Breast epithelium (tissue), 4 donors: ENCODE measurements at regions not wholly inside any gene's neighbourhood (a gene's known extent, or its start where the extent isn't known, plus 50 kb on each side); places are given as distances from the start of the nearest gene placed in this dataset.

ENCODE experiments used
- DNase-seq, 2 donors: peaks; one replicate each; pipeline ENCODE4 v3.0.0-alpha.2; 2019; ENCODE audit warnings: low spot score in 2 of 2
- H3K27ac ChIP-seq, 2 donors: fragments of 200-600 bp; sonication (generic) in 1 of 2; one replicate each; pipeline ENCODE4 v1.5.1; 2016 to 2019; ENCODE audit warnings: mild to moderate bottlenecking in 1 of 2
- H3K27me3 ChIP-seq, 2 donors: fragments of 200-600 bp; sonication (generic) in 1 of 2; one replicate each; pipeline versions ENCODE4 v1.5.1 to v1.6.0; 2017 to 2019; ENCODE audit warnings: control low read depth in 1 of 2, mild to moderate bottlenecking in 1 of 2
- H3K36me3 ChIP-seq: fragments of 200-600 bp; one replicate; pipeline ENCODE4 v1.5.1; 2019
- H3K4me1 ChIP-seq, 2 donors: fragments of 200-600 bp; sonication (generic); one replicate each; pipeline ENCODE4 v1.5.1; 2016 to 2019; ENCODE audit warnings: control low read depth in 1 of 2
- H3K4me3 ChIP-seq, 3 donors: fragments of 200-600 bp; sonication (generic); 1 replicate in 2 of 3; 2 replicates in 1 of 3; pipeline ENCODE4 v1.5.1; 2016 to 2019; ENCODE audit warnings: mild to moderate bottlenecking in 3 of 3, moderate library complexity in 2 of 3
- H3K9me3 ChIP-seq, 2 donors: fragments of 200-600 bp; sonication (generic) in 1 of 2; one replicate each; pipeline ENCODE4 v1.5.1; 2016 to 2019; ENCODE audit warnings: control low read depth in 1 of 2
- POLR2A ChIP-seq: fragments of 450-650 bp; IDR thresholded peaks from one replicate; pipeline ENCODE4 v1.6.1; 2016; ENCODE audit warnings: antibody characterized with exemption, mild to moderate bottlenecking, moderate library complexity
- POLR2AphosphoS5 ChIP-seq, 3 donors: sonication (generic); formaldehyde crosslinking; IDR thresholded peaks; one replicate each; pipeline ENCODE4 v1.6.1; 2017; ENCODE audit warnings: antibody characterized with exemption in 3 of 3
- intact Hi-C: fragments of 100-400 bp; cut with DNase I; formaldehyde crosslinking; loops from one replicate; pipeline ENCODE4 v1.15.1; 2023; ENCODE audit warnings: low total_unique reads
- TF ChIP-seq, protein P1 (sequence below), 3 donors: fragments of 450-650 bp; IDR thresholded peaks; one replicate each; pipeline ENCODE4 v1.5.1; 2016 to 2017; ENCODE audit warnings: antibody characterized with exemption in 3 of 3, mild to moderate bottlenecking in 3 of 3, moderate library complexity in 3 of 3

DNA sequence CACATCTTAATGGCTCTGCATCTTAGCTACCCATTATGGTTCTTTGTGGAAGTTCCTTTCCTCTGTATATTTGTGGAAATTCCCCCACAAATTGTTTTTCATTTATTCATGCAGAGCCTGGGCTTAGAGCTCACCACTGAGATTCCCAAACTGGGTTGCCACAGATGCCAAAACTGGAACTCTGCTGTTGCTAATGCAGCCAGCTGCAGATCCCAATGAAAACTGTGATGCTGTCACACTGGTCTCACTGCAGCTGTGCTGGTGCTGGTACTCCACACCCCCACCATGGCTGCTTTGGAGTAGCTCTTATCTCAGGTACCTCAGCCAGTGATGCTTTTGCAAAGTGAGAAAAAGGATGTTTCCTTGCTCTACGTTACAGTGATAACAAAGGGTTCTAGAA, 87.7 kb downstream of the DCK start:
- Histone ChIP-seq H3K4me3 (no peak overlapping the region), H3K27ac (no peak overlapping the region), H3K4me1 (no peaks in the 10 kb centered on the region), H3K36me3 (no peaks in the 10 kb centered on the region), H3K9me3 (no peaks in the 10 kb centered on the region), H3K27me3 (no peaks in the 10 kb centered on the region)
- TF ChIP-seq POLR2AphosphoS5 (IDR thresholded peaks at IDR 0.05) (no peak), POLR2A (no peak)
- TF ChIP-seq, protein P1, sequence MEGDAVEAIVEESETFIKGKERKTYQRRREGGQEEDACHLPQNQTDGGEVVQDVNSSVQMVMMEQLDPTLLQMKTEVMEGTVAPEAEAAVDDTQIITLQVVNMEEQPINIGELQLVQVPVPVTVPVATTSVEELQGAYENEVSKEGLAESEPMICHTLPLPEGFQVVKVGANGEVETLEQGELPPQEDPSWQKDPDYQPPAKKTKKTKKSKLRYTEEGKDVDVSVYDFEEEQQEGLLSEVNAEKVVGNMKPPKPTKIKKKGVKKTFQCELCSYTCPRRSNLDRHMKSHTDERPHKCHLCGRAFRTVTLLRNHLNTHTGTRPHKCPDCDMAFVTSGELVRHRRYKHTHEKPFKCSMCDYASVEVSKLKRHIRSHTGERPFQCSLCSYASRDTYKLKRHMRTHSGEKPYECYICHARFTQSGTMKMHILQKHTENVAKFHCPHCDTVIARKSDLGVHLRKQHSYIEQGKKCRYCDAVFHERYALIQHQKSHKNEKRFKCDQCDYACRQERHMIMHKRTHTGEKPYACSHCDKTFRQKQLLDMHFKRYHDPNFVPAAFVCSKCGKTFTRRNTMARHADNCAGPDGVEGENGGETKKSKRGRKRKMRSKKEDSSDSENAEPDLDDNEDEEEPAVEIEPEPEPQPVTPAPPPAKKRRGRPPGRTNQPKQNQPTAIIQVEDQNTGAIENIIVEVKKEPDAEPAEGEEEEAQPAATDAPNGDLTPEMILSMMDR (IDR thresholded peaks at IDR 0.05), result no peak
- no peak for DNase-seq
- intact Hi-C loops, result no loop called here

DNA sequence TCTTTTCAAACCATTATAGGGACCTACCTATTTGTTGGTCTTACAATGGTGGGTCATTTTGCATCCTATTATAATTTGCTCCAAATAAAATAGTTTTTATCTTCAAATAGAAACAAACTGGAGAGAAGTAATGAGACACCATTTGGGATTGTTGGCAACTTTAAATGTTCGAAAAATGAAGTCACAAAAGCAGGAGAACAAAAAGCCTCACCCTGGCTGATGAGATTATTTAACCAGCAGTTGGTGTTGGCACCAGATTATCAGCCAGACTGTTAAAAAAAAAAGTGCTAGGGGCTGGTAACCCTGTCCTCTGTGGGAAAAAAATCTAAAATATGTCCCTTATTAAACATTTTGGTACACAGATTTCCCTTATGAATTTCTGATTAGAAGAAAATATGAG, 100.3 kb downstream of the DCK start:
- H3K4me3 ChIP-seq, result no peak overlapping the region
- intact Hi-C loops, result no loop called here
- DNase-seq, result no peak
- H3K9me3 ChIP-seq, result peaks cover 0 to 7% of the 10 kb centered on the region in 2 donors
- no peaks in the 10 kb centered on the region for H3K27me3 ChIP-seq
- no peaks in the 10 kb centered on the region for H3K36me3 ChIP-seq
- H3K27ac ChIP-seq, result no peak overlapping the region
- TF ChIP-seq, protein P1 (IDR thresholded peaks at IDR 0.05), result no peak
- TF ChIP-seq POLR2A (no peak), POLR2AphosphoS5 (IDR thresholded peaks at IDR 0.05) (no peak)
- H3K4me1 ChIP-seq, result no peaks in the 10 kb centered on the region

DNA sequence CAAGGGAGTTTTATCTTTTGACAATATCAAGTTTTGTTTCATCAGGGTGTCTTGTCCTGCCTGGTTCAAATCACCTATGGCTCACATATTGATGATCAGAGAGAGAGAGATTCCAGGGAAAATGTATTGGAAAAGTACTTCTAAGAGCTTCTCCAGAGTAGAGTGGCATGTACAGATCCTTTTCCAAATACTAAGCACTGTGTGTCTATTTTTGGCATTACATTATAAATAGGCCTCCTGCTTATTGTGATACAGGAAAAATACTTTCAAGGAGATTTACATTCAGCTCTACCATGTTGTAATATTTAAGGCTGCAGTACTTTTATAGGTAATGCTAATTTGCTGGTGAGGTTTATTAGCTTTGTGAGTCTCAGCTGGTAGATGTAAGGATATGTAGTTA, 100.8 kb downstream of the DCK start:
- Histone ChIP-seq H3K27me3 (no peaks in the 10 kb centered on the region), H3K27ac (no peak overlapping the region), H3K9me3 (peaks cover 0 to 7% of the 10 kb centered on the region in 2 donors), H3K36me3 (no peaks in the 10 kb centered on the region), H3K4me3 (no peak overlapping the region), H3K4me1 (no peaks in the 10 kb centered on the region)
- TF ChIP-seq POLR2A (no peak), POLR2AphosphoS5 (IDR thresholded peaks at IDR 0.05) (no peak)
- TF ChIP-seq, protein P1 (IDR thresholded peaks at IDR 0.05), result no peak
- no peak for DNase-seq
- intact Hi-C loops, result no loop called here

DNA sequence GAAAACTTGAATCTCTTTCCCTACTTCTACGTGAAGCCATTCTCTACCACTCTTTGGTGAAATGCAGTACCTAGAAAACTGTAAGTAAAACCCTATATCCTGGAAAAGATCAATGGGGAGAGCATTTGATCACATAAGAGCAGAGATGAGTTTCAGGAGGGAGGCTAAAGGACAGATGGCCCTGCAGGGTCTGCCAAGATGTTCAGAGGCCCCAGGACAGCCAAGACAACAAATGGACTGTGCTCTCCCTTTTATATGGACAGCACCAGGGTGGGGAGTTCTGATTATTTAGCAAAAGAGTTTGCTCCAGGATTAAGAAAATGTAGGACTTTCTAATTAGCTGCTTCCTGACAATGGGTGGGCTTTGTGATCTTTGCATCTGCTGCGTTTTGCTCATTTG, 101.7 kb downstream of the DCK start:
- H3K4me3 ChIP-seq, result no peak overlapping the region

DNA sequence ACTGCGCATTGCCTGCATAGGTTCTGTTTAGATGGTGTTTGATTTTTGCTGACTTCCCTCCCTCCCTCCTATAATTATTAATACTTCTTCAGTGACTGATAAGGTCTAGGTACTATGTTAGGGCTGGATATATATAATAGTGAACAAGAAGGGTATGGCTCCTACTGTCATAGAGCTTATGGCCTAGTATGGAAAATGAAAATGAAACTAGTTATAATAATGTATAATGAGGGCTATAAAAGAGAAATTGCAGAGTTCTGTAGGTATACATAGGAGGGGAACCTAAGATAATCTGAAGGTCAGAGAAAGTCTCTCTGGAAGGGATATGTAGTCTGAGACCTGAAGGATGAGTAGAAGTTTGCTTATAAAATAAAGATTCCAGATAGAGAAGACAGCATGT, 102.1 kb downstream of the DCK start:
- Histone ChIP-seq H3K4me1 (no peaks in the 10 kb centered on the region), H3K36me3 (no peaks in the 10 kb centered on the region), H3K27me3 (no peaks in the 10 kb centered on the region), H3K4me3 (no peak overlapping the region), H3K27ac (no peak overlapping the region), H3K9me3 (no peaks in the 10 kb centered on the region)
- DNase-seq, result no peak
- TF ChIP-seq POLR2AphosphoS5 (IDR thresholded peaks at IDR 0.05), result no peak
- TF ChIP-seq, protein P1 (IDR thresholded peaks at IDR 0.05), result no peak
- TF ChIP-seq POLR2A, result no peak
- intact Hi-C loops, result no loop called here

More for the DNA sequence above, 101.7 kb downstream of the DCK start:
- intact Hi-C loops, result no loop called here
- H3K27me3 ChIP-seq, result no peaks in the 10 kb centered on the region
- H3K9me3 ChIP-seq, result peaks cover 0 to 3% of the 10 kb centered on the region in 2 donors
- H3K27ac ChIP-seq, result no peak overlapping the region
- TF ChIP-seq, protein P1 (IDR thresholded peaks at IDR 0.05), result no peak
- no peak for TF ChIP-seq POLR2AphosphoS5 (IDR thresholded peaks at IDR 0.05)
- TF ChIP-seq POLR2A, result no peak
- no peaks in the 10 kb centered on the region for H3K4me1 ChIP-seq
- DNase-seq, result no peak
- no peaks in the 10 kb centered on the region for H3K36me3 ChIP-seq
